GM21529 (cell line): ENCODE measurements at regions not wholly inside any gene's neighbourhood (a gene's known extent, or its start where the extent isn't known, plus 50 kb on each side); places are given as distances from the start of the nearest gene placed in this dataset.
"Not testable (repeated sequence)": the region's sequence is repeated elsewhere in the genome, so short reads cannot be mapped to it uniquely, and the experiment has no call there.

Source experiments
- ATAC-seq: cut with Tn5 transposase; IDR thresholded peaks from one replicate; pipeline ENCODE4 v1.9.1; 2021; ENCODE audit not compliant: unreplicated experiment

DNA sequence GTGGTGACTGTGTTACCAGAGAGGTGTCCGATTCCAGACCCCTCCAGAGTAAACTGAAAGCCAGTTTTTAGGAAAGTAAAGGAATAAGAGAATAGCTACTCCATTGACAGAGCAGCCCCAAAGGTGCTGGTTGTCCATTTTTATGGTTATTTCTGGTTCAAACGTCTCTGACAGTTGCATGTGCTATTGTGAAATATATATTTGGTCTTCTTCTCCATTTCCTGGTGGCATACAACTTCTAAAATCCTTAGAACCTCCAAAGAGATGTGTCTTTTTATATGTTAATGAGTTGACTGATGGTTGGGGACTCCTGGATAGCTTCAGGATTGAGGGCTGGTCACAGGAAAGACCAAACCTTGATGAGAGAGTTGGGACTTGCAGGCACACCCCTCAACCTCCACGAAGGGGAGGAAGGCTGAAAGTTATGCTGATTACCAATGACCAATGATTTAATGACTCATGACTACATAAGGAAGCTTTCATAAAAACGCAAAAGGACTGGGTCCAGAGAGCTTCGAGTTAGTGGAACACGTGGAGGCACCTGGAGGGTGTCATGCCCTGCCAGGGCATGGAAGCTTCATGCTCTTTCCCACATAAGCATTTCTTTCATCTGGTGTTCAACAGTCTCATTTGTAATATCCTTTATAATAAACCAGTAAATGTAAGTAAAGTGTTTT, 100.7 kb downstream of the SLC16A1 start:
- ATAC-seq = no peak

DNA sequence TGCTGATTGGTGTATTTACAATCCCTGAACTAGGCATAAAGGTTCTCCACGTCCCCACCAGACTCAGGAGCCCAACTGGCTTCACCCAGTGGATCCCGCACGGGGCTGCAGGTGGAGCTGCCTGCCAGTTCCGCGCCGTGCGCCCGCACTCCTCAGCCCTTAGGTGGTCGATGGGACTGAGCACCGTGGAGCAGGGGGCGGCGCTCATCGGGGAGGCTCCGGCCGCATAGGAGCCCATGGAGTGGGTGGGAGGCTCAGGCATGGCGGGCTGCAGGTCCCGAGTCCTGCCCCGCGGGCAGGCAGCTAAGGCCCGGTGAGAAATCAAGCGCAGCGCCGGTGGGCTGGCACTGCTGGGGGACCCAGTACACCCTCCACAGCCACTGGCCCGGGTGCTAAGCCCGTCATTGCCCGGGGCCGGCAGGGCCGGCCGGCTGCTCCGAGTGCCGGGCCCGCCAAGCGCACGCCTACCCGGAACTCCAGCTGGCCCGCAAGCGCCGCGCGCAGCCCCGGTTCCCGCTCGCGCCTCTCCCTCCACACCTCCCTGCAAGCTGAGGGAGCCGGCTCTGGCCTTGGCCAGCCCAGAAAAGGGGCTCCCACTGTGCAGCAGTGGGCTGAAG, 101.5 kb downstream of the SLC16A1 start:
- not testable (repeated sequence) for ATAC-seq

DNA sequence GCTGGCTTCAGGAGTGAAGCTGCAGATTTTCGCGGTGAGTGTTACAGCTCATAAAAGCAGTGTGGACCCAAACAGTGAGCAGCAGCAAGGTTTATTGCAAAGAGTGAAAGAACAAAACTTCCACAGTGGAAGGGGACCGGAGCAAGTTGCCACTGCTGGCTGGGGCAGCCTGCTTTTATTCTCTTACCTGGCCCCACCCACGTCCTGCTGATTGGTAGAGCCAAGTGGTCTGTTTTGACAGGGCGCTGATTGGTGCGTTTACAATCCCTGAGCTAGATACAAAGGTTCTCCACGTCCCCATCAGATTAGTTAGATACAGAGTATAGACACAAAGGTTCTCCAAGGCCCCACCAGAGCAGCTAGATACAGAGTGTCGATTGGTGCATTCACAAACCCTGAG, 102.1 kb downstream of the SLC16A1 start:
- not testable (repeated sequence) for ATAC-seq

DNA sequence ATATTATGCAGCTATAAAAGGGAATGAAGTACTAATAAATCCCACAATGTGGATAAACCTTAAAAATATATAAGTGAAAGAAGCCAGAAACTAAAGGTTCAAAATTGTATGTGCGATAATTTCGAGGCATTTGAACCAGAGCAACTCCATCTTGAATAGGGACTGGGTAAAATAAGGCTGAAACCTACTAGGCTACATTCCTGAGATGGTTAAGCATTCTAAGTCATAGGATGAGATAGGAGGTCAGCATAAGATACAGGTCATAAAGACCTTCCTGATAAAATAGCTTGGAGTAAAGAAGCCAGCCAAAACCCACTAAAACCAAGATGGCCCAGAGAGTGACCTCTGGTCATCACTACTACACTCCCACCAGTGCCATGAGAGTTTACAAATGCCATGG, 103.1 kb downstream of the SLC16A1 start:
- ATAC-seq = no peak

DNA sequence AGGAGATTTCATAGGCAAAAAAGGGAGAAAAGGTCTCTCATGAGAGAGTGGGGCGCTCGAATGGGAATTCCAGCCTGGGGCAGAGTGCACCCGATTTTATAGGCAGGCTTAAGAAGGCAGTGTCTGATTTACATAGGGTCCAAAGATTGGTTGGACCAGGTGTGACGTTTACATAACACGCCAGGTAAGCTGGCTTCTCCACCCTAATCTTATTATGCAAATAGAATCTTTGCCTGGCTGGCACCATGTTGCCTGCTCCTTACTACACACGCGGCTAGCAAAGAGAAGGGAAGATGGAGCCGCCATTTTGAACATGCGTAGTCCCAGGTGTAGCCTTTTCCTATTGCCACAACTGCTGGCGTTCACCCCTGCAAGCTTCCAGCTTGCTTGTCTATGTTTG, 103.7 kb downstream of the SLC16A1 start:
- ATAC-seq = no peak

DNA sequence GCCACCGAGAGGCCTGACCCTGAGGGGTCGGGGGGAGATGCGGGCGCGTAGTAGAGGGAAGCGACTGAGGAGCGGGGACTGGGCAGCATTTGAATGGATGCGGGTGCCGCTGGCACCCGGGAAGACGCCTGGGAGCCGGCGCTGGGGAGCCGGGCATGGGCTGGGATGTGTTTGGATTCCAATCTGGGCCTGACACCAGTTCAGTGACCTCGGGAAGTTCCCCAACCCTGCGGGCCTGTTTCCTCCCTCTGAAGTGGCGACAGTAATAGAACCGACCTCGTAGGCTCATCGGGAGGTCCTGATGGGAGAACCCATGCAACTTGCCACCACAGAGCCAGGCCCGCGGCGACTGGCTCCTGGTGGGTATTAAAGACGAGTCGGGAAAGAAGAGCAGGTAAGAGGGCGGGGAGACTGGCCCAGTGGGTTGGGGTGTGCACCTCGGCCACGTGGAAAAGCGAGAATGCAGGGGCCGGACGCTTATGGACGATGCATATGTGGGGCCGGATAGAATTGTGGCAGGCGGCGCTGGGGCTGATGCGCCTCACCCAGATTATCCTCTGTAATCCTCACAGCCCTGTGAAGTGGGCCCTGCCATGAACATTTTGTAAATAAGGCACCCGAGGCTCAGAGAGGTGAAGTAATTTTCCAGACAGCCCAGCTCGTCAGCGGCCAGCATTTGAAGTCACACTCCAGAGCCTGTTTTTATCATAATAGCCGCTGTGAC, 105.8 kb downstream of the SLC16A1 start:
- no peak for ATAC-seq

DNA sequence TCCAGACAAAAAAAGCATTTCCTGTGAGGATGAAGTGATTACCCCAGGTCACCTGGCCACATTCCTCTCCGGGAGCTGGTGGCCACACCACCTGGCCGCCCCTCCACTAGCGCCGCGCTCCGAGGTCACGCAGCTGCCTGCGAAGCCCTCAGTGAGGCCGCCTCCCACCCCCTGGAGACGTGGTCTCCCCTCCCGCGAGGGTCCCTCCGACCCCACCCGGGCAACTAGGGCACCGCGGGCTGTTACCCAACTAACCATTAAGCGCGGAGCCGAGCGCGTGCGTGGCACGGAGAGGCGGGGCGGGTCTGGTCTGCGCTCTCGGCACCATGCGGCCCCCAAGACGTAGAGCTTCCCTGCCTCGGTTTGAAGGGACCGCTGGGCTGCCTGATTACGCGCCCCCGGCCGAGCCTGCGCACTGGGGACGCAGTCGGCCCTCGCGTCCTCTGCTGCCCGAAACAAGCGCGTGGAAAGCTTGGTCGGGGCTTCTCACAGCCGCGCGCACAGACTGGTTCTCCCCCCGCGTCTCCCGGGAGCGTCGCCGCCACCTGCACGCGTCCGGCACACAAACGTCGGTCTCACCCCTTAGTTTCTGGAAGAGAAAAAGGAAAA, 106.5 kb downstream of the SLC16A1 start:
- no peak for ATAC-seq

DNA sequence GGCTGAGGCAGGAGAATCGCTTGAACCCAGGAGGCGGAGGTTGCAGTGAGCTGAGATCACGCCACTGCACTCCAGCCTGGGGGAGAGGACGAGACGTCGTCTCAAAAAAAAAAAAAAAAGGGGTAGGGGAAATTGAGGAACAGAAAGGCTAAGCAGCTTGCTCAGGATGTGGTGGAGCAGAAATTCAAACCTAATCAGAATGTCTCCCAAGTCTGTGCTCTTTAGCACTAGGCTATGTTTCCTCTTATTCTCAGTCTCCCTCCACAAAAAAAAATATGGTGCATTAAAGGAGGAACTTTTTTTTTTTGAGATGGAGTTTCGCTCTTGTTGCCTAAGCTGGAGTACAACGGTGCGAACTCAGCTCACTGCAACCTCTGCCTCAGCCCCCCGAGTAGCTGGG, 114.2 kb downstream of the SLC16A1 start:
- ATAC-seq = no peak

DNA sequence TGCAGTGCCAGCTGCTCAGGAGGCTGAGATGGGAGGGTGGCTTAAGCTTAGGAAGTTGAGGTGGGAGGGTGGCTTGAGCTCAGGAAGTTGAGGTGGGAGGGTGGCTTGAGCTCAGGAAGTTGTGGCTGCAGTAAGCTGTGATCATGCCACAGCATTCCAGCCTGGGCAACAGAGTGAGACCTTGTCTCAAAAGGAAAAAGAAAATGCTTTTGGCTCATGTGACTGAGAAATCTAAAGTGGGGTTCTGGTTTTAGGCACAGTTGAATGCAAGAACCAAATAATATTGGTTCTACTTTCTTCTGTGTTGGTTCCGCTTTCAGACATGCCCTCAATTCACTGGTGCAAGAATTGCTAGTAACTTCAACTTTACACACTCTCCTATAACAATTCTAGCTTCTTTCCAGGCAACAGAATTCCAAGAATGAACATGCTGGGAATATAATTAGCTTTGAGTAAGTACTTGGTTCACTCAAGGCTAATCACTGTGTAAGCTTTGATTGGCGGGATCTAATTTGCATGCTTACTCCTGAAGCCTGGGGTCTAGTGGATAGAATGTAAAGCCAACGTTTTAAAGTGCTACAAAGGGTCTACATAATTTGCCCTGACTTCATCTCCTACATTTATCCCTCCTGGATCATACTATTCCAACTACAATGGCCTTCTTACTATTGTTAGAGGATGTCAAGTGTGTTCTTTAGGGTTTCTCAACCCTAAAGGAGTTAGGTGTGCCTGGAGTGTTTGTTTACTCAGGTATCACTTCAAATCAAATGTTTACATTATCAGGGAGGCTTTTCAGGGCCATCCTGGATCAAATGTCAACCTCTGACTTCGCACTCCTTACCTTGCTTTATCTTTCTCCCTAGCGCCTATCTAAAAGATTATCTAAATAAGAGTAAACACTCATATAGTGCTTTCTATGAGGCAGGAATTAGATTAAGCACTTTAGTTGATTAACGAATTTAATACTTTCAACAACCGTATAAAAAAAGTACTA, 115.1 kb downstream of the SLC16A1 start:
- no peak for ATAC-seq

DNA sequence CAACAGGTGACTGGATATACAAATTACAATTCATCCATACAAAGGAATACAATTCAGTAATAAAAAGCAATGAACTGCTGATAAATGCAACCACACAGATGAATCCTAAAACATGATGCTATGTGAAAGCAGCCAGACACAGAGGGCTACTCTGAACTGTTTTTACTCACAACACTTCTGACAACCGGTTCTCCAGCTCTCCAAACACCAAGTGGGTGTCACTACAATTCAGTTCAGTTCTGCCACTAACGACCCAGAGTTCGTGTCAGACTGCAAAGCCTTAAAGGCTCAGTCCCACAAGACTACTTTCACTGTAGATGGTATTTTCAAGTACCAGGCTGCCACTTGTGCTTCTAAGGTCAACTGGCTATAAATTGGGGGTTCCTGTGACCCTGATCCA, 119.4 kb downstream of the SLC16A1 start:
- no peak for ATAC-seq

DNA sequence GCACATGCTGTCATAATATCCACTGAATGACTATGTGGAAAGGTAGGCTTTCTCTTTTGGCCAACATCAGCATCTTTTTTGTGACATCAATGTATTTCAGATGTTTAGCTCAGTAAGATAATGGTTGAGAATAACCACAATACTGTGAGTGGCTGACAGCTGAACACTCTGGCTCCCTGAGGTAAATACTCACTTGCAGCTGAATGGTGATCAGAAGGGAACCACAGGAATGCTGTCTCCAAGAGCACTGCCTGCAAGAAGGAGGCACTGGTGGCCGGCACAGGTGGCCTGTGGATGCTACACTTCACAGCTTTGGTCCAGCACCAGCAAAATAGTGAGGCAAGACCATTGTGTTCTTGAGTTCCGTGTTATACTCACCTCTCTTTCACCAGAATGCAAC, 118.7 kb upstream of the PPM1J start:
- ATAC-seq = no peak

DNA sequence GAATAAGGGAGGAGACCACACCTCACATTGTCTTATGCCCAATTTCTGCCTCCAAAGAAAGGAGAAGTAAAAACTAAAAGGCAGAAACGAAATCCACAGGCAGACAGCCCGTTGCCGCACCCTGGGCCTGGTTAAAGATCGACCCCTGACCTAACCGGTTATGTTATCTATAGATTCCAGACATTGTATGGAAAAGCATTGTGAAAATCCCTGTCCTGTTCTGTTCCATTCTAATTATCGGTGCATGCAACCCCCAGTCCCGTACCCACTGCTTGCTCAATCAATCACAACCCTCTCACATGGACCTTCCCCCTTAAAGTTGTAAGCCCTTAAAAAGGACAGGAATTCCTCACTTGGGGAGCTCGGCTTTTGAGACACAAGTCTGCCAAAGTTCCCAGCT, 117.1 kb upstream of the PPM1J start:
- ATAC-seq = not testable (repeated sequence)

DNA sequence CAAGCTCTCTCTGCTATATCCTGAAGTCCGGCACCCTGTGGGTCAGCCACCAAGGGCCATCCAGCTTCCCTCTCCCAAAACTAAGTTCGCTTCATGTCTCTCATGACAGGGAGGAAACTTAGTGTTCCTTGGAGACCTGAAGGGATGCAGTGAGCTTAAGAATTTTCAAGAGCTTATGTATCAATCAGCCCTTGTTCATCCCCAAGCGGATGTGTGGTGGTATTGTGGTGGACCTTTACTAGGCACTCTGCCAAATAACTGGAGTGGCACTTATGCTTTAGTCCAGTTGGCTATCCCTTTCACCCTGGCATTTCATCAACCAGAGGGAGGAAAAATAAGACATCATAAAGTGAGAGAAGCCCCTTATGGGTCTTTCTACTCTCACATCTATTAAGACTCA, 114.6 kb upstream of the PPM1J start:
- ATAC-seq = not testable (repeated sequence)

DNA sequence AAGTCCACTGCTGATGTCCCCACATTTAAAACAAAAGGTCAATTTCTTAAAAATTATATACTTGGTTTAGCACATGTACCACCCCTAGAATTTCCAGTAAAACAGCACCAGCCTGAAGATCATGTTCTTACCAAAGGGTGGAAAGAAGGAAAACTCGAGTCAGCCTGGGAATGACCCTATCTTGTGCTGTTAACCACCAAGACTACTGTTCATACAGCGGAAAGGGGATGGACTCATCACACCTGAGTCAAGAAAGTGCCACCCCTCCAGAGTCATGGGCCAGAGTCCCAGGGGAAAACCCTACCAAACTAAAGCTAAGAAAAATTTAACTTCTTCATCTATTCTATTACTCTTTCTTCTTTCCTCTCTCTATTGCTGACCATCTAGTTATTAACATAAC, 113.6 kb upstream of the PPM1J start:
- ATAC-seq = no peak

DNA sequence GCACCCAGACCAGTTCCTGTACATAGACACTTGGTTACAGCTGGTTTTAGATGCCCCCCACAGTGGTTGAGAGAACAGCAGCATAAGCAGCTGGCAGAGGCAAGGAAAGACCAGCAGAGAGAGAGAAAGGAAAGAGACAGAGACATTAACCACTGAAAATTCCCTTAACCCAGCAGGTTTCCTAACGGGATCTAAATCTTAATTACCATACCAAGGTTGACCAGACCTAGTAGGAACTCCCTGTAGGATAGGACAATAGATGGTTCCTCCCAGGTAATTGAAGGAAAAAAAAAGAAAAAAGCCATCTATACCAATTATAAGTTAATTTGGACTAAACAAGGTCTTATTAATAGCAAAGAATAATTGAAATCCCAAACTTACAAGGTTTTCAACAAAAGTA, 112.3 kb upstream of the PPM1J start:
- ATAC-seq = not testable (repeated sequence)

DNA sequence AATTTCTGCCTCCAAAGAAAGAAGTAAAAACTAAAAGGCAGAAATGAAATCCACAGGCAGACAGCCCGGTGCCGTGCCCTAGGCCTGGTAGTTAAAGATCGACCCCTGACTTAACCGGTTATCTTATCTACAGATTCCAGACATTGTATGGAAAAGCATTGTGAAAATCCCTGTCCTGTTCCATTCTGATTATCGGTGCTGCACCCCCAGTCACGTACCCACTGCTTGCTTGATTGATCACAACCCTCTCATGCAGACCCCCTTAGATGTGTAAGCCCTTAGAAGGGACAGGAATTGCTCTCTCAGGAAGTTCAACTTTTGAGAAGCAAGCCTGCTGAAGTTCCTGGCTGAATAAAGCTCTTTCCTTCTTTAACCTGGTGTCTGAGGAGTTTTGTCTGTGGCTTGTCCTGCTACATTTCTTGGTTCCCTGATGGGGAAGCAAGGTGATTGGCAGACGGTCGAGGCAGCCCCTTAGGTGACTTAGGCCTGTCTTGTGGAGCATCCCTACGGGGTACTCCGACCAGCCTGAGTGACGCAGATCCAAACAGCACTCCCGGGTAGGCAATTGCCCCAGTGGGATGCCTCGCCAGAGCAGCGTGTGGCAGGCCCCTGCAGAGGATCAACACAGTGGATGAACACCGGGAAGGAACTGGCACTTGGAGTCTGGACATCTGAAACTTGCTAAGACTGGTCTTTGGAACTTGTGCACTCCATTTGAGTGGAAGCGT, 111.2 kb upstream of the PPM1J start:
- no peak for ATAC-seq

DNA sequence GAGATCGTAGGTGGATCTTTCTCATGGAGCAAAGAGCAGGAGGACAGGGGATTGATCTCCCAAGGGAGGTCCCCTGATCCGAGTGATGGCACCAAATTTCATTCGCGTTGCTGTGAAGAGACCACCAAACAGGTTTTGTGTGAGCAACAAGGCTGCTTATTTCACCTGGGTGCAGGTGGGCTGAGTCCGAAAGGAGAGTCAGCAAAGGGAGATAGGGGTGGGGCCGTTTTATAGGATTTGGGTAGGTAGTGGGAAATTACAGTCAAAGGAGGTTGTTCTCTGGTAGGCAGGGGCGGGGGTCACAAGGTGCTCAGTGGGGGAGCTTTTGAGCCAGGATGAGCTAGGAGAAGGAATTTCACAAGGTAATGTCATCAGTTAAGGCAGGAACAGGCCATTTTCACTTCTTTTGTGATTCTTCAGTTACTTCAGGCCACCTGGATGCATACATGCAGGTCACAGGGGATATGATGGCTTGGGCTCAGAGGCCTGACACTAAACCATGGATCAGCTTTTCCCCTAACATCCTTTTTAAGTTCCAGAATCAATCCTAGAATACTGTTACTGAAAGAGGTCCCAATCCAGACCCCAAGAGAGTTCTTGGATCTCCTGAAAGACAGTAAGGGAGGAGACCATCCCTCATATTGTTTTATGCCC, 110.6 kb upstream of the PPM1J start:
- not testable (repeated sequence) for ATAC-seq

DNA sequence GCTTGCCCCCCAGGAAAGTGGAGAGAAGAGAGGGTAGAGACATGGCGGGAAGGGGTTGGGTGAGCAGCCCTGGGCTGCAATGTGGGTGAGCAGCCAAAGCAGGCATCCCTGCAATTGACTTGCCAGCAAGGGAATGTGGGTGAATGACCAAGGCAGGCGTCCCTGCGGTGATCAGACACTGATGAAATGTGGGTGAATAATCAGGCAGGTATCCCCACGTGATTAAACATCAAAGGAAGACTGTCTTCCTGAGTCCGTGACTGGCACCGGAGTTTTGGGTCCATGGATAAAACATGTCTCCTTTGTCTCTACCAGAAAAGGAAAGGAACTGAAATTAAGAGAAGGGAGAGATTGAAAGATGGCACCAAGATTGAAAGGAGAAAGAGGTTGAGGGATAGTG, 109.9 kb upstream of the PPM1J start:
- ATAC-seq = not testable (repeated sequence)

DNA sequence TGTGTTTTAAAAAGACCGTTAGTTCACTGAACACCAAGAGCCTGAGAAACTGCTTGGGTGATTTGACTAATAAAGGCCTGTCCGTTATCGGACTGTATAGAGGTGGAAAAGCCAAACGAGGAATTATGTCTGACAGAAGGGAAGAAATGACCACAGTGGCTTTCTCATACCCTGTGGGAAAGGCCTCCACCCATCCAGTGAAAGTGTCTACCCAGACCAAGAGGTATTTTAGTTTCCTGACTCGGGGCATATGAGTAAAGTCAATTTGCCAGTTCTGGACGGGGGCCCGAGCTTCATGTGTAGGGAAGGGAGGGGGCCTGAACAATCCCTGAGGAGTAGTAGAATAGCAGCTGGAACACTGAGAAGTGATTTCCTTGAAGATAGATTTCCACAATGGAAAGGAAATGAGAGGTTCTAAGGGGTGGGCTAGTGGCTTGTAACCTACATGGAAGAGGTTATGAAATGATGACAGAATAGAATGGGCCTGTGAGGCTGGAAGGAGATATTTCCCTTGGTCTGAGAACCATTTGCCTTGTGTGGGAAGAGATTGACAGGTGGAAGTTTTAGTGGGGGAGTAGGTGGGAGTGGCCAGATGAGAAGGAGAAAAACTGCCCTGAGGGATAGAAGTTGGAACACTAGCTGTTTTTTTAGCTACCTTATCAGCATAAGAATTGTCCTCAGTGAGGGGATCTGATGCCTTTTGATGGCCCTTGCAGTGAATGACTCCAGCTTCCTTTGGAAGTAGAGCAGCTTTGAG, 106.4 kb upstream of the PPM1J start:
- not testable (repeated sequence) for ATAC-seq
